ENCODE measurements at regions not wholly inside any gene's neighbourhood (a gene's known extent, or its start where the extent isn't known, plus 50 kb on each side); places are given as distances from the start of the nearest gene placed in this dataset.

- TF ChIP-seq CTCF (IDR thresholded peaks at IDR 0.05; ENCODE audit: low read depth, low read length, poor library complexity, severe bottlenecking) (no peak), EZH2phosphoT487 (IDR thresholded peaks at IDR 0.05; ENCODE audit: borderline replicate concordance, low read length) (no peak)
These were observed 344.2 kb upstream of the MGMT start for GRCh38 chr10:129122846-129123245.

Data from DOHH2 (cell line).